Karpas-422 (cell line): ENCODE measurements at regions not wholly inside any gene's neighbourhood (a gene's known extent, or its start where the extent isn't known, plus 50 kb on each side); places are given as distances from the start of the nearest gene placed in this dataset.
"Not testable (repeated sequence)": the region's sequence is repeated elsewhere in the genome, so short reads cannot be mapped to it uniquely, and the experiment has no call there.

ENCODE experiments used
- DNase-seq: peaks from one replicate; pipeline ENCODE4 v3.0.0-alpha.2; 2015
- H2AFZ ChIP-seq: fragments of 200-600 bp; sonication (generic); 2 replicates; pipeline ENCODE4 v1.6.1; 2014; ENCODE audit warnings: antibody characterized with exemption, low read length, mixed read lengths
- H3K27ac ChIP-seq: fragments of 200-600 bp; sonication (generic); 2 replicates; pipeline ENCODE4 v1.5.1; 2014; ENCODE audit warnings: mild to moderate bottlenecking, low read length, moderate library complexity
- H3K27me3 ChIP-seq: fragments of 200-600 bp; sonication (generic); 2 replicates; pipeline ENCODE4 v1.6.1; 2014; ENCODE audit warnings: low read length, mixed read lengths
- H3K36me3 ChIP-seq: fragments of 200-600 bp; sonication (generic); 2 replicates; pipeline ENCODE4 v1.6.1; 2014; ENCODE audit warnings: low read length, mixed read lengths; ENCODE audit not compliant: insufficient read depth
- H3K4me1 ChIP-seq: fragments of 200-600 bp; sonication (generic); 2 replicates; pipeline ENCODE4 v1.6.1; 2014; ENCODE audit warnings: mild to moderate bottlenecking, low read length, mixed read lengths
- H3K4me2 ChIP-seq: fragments of 200-600 bp; sonication (generic); 2 replicates; pipeline ENCODE4 v1.6.1; 2014; ENCODE audit warnings: low read length, low read depth, mild to moderate bottlenecking; ENCODE audit not compliant: poor library complexity, severe bottlenecking
- H3K4me3 ChIP-seq: fragments of 200-600 bp; sonication (generic); 2 replicates; pipeline ENCODE4 v1.5.1; 2014; ENCODE audit warnings: mild to moderate bottlenecking, antibody characterized with exemption, low read length, mixed read lengths
- H3K79me2 ChIP-seq: fragments of 200-600 bp; sonication (generic); 2 replicates; pipeline ENCODE4 v1.6.1; 2014; ENCODE audit warnings: mild to moderate bottlenecking, low read length, mixed read lengths
- H3K9ac ChIP-seq: fragments of 200-600 bp; sonication (generic); 2 replicates; pipeline ENCODE4 v1.6.0; 2014; ENCODE audit warnings: low read length
- H3K9me2 ChIP-seq: fragments of 200-600 bp; sonication (generic), shearing (Covaris generic); replicated peaks from 2 replicates; pipeline ENCODE4 v1.6.0; 2014; ENCODE audit warnings: mild to moderate bottlenecking, low read length, moderate library complexity; ENCODE audit not compliant: insufficient read depth
- H3K9me3 ChIP-seq: fragments of 300-700, 200-600 bp; sonication (generic); 2 replicates; pipeline ENCODE4 v1.6.1; 2014; ENCODE audit warnings: low read length, mixed read lengths
- H4K20me1 ChIP-seq: fragments of 200-600 bp; sonication (generic); 2 replicates; pipeline ENCODE4 v1.6.1; 2014; ENCODE audit warnings: mild to moderate bottlenecking, antibody characterized with exemption, low read length, low read depth; ENCODE audit not compliant: insufficient read depth

- H3K27ac ChIP-seq = no peak overlapping the region
- DNase-seq = no peak
- no peaks in the 10 kb centered on the region for H4K20me1 ChIP-seq
- no peaks in the 10 kb centered on the region for H3K27me3 ChIP-seq
- peaks cover 14% of the 10 kb centered on the region; the same call in 1 of the 2 replicates for H3K9me3 ChIP-seq
- H3K79me2 ChIP-seq = no peaks in the 10 kb centered on the region
- H3K4me3 ChIP-seq = no peak overlapping the region
- no peaks in the 10 kb centered on the region for H3K36me3 ChIP-seq
- no peaks in the 10 kb centered on the region for H3K9me2 ChIP-seq
- H3K9ac ChIP-seq = no peak overlapping the region
- no peak overlapping the region for H2AFZ ChIP-seq
- H3K4me1 ChIP-seq = no peaks in the 10 kb centered on the region
- no peak overlapping the region for H3K4me2 ChIP-seq
These were observed 554.7 kb downstream of the RBFOX1 start for GRCh38 chr16:7887316-7887715.

GRCh38 chr16:7871979-7872378 is 539.3 kb downstream of the RBFOX1 start:
- Histone ChIP-seq H3K9me2 (no peaks in the 10 kb centered on the region), H3K79me2 (no peaks in the 10 kb centered on the region), H3K4me3 (no peak overlapping the region), H3K36me3 (no peaks in the 10 kb centered on the region), H3K27ac (no peak overlapping the region), H3K4me2 (no peak overlapping the region), H4K20me1 (no peaks in the 10 kb centered on the region), H3K4me1 (no peaks in the 10 kb centered on the region), H3K9ac (no peak overlapping the region), H2AFZ (no peak overlapping the region), H3K9me3 (peaks cover 29% of the 10 kb centered on the region), H3K27me3 (no peaks in the 10 kb centered on the region)
- DNase-seq = no peak

GRCh38 chr16:7871371-7871770 is 538.7 kb downstream of the RBFOX1 start:
- Histone ChIP-seq H3K9me2 (no peaks in the 10 kb centered on the region), H3K27me3 (no peaks in the 10 kb centered on the region), H3K4me2 (no peak overlapping the region), H3K27ac (no peak overlapping the region), H3K9ac (no peak overlapping the region), H3K9me3 (peaks cover 32% of the 10 kb centered on the region), H2AFZ (no peak overlapping the region), H4K20me1 (no peaks in the 10 kb centered on the region), H3K79me2 (no peaks in the 10 kb centered on the region), H3K36me3 (no peaks in the 10 kb centered on the region), H3K4me3 (no peak overlapping the region), H3K4me1 (no peaks in the 10 kb centered on the region)
- DNase-seq = no peak

GRCh38 chr16:7867831-7868230 is 535.2 kb downstream of the RBFOX1 start:
- H3K79me2 ChIP-seq = no peaks in the 10 kb centered on the region
- no peak overlapping the region for H3K9ac ChIP-seq
- no peaks in the 10 kb centered on the region for H3K36me3 ChIP-seq
- no peaks in the 10 kb centered on the region for H3K4me1 ChIP-seq
- H3K9me2 ChIP-seq = no peaks in the 10 kb centered on the region
- no peak for DNase-seq
- H3K4me3 ChIP-seq = no peak overlapping the region
- H3K27me3 ChIP-seq = no peaks in the 10 kb centered on the region
- H3K27ac ChIP-seq = no peak overlapping the region
- H4K20me1 ChIP-seq = no peaks in the 10 kb centered on the region
- peaks cover 34% of the 10 kb centered on the region for H3K9me3 ChIP-seq
- no peak overlapping the region for H2AFZ ChIP-seq
- no peak overlapping the region for H3K4me2 ChIP-seq

- Histone ChIP-seq H3K9me2 (no peaks in the 10 kb centered on the region), H2AFZ (no peak overlapping the region), H3K9me3 (peaks cover 22% of the 10 kb centered on the region), H3K79me2 (no peaks in the 10 kb centered on the region), H3K4me1 (no peaks in the 10 kb centered on the region), H3K27ac (no peak overlapping the region), H3K36me3 (no peaks in the 10 kb centered on the region), H4K20me1 (no peaks in the 10 kb centered on the region), H3K4me3 (no peak overlapping the region), H3K27me3 (no peaks in the 10 kb centered on the region), H3K4me2 (no peak overlapping the region), H3K9ac (no peak overlapping the region)
- no peak for DNase-seq
These were observed 533.5 kb downstream of the RBFOX1 start for GRCh38 chr16:7866144-7866543.

- not testable (repeated sequence) for H3K4me2 ChIP-seq, H2AFZ ChIP-seq, H3K9me2 ChIP-seq, H3K9ac ChIP-seq, H3K4me1 ChIP-seq, DNase-seq, H4K20me1 ChIP-seq, H3K79me2 ChIP-seq, H3K27me3 ChIP-seq, H3K4me3 ChIP-seq, H3K36me3 ChIP-seq, H3K27ac ChIP-seq
- H3K9me3 ChIP-seq = peaks cover 22% of the 10 kb centered on the region
These were observed 532.7 kb downstream of the RBFOX1 start for GRCh38 chr16:7865393-7865792.

- peaks cover 26% of the 10 kb centered on the region for H3K9me3 ChIP-seq
- no peaks in the 10 kb centered on the region for H3K9me2 ChIP-seq
These were observed 529.4 kb downstream of the RBFOX1 start for GRCh38 chr16:7861891-7862582.

GRCh38 chr16:7853197-7853596 is 520.6 kb downstream of the RBFOX1 start:
- no peak overlapping the region for H2AFZ ChIP-seq
- no peaks in the 10 kb centered on the region for H3K79me2 ChIP-seq
- H3K4me1 ChIP-seq = no peaks in the 10 kb centered on the region
- H3K9me2 ChIP-seq = no peaks in the 10 kb centered on the region
- no peak overlapping the region for H3K9ac ChIP-seq
- no peaks in the 10 kb centered on the region for H3K27me3 ChIP-seq
- no peak overlapping the region for H3K27ac ChIP-seq
- DNase-seq = no peak
- H4K20me1 ChIP-seq = no peaks in the 10 kb centered on the region
- no peaks in the 10 kb centered on the region for H3K36me3 ChIP-seq
- H3K9me3 ChIP-seq = peaks cover 19% of the 10 kb centered on the region
- H3K4me2 ChIP-seq = no peak overlapping the region
- no peak overlapping the region for H3K4me3 ChIP-seq

More at GRCh38 chr16:7861891-7862582, 529.4 kb downstream of the RBFOX1 start:
- H3K36me3 ChIP-seq = no peaks in the 10 kb centered on the region
- no peak for DNase-seq
- no peak overlapping the region for H2AFZ ChIP-seq
- no peaks in the 10 kb centered on the region for H3K27me3 ChIP-seq
- H3K4me3 ChIP-seq = no peak overlapping the region
- H3K4me1 ChIP-seq = no peaks in the 10 kb centered on the region
- no peak overlapping the region for H3K4me2 ChIP-seq
- no peak overlapping the region for H3K27ac ChIP-seq
- no peak overlapping the region for H3K9ac ChIP-seq
- no peaks in the 10 kb centered on the region for H3K79me2 ChIP-seq
- no peaks in the 10 kb centered on the region for H4K20me1 ChIP-seq
